ENCODE measurements at regions not wholly inside any gene's neighbourhood (a gene's known extent, or its start where the extent isn't known, plus 50 kb on each side); places are given as distances from the start of the nearest gene placed in this dataset.
A peak's percentile ranks its signal among the peaks of the same experiment; 100 is the strongest.
"Not testable (repeated sequence)": the region's sequence is repeated elsewhere in the genome, so short reads cannot be mapped to it uniquely, and the experiment has no call there.

GRCh38 chr3:197459571-197459970 is 96.2 kb downstream of the BDH1 start:
- not testable (repeated sequence) for DNase-seq (ENCODE audit: low read depth)

- no peak for DNase-seq (ENCODE audit: low read depth)
Measured at GRCh38 chr3:197458906-197459470, 96.8 kb downstream of the BDH1 start.

GRCh38 chr3:197458179-197458707 is 97.5 kb downstream of the BDH1 start:
- no peak for DNase-seq (ENCODE audit: low read depth)

GRCh38 chr3:197456261-197457091 is 99.3 kb downstream of the BDH1 start:
- DNase-seq (ENCODE audit: low read depth) = peak; percentile 92

- not testable (repeated sequence) for DNase-seq (ENCODE audit: low read depth)
Measured at GRCh38 chr3:197454841-197455240, 100.9 kb downstream of the BDH1 start.

GRCh38 chr3:197454014-197454413 is 101.8 kb downstream of the BDH1 start:
- peak; percentile 55 for DNase-seq (ENCODE audit: low read depth)

GRCh38 chr3:197450810-197451209 is 105.0 kb downstream of the BDH1 start:
- DNase-seq (ENCODE audit: low read depth) = no peak

- DNase-seq (ENCODE audit: low read depth) = no peak
Measured at GRCh38 chr3:197450308-197450707, 105.5 kb downstream of the BDH1 start.

- not testable (repeated sequence) for DNase-seq (ENCODE audit: low read depth)
Measured at GRCh38 chr3:197449181-197449580, 106.6 kb downstream of the BDH1 start.

- not testable (repeated sequence) for DNase-seq (ENCODE audit: low read depth)
Measured at GRCh38 chr3:197447781-197448180, 108.0 kb downstream of the BDH1 start.

- DNase-seq (ENCODE audit: low read depth) = no peak
Measured at GRCh38 chr3:197447057-197447456, 108.7 kb downstream of the BDH1 start.

- no peak for DNase-seq (ENCODE audit: low read depth)
Measured at GRCh38 chr3:197446700-197447056, 109.1 kb downstream of the BDH1 start.

GRCh38 chr3:197445896-197446699 is 109.7 kb downstream of the BDH1 start:
- no peak for DNase-seq (ENCODE audit: low read depth)

GRCh38 chr3:197444793-197445379 is 110.9 kb downstream of the BDH1 start:
- no peak for DNase-seq (ENCODE audit: low read depth)

- no peak for DNase-seq (ENCODE audit: low read depth)
Measured at GRCh38 chr3:197443506-197443905, 112.3 kb downstream of the BDH1 start.

- no peak for DNase-seq (ENCODE audit: low read depth)
Measured at GRCh38 chr3:197440717-197441303, 115.0 kb downstream of the BDH1 start.

- DNase-seq (ENCODE audit: low read depth) = no peak
Measured at GRCh38 chr3:197438906-197439305, 116.9 kb downstream of the BDH1 start.

GRCh38 chr3:197435426-197435825 is 120.3 kb downstream of the BDH1 start:
- DNase-seq (ENCODE audit: low read depth) = no peak

- no peak for DNase-seq (ENCODE audit: low read depth)
Measured at GRCh38 chr3:197434830-197435229, 120.9 kb downstream of the BDH1 start.

- peak; percentile 16 for DNase-seq (ENCODE audit: low read depth)
Measured at GRCh38 chr3:197432384-197433127, 123.2 kb downstream of the BDH1 start.
